ENCODE measurements at regions not wholly inside any gene's neighbourhood (a gene's known extent, or its start where the extent isn't known, plus 50 kb on each side); places are given as distances from the start of the nearest gene placed in this dataset.

DNA sequence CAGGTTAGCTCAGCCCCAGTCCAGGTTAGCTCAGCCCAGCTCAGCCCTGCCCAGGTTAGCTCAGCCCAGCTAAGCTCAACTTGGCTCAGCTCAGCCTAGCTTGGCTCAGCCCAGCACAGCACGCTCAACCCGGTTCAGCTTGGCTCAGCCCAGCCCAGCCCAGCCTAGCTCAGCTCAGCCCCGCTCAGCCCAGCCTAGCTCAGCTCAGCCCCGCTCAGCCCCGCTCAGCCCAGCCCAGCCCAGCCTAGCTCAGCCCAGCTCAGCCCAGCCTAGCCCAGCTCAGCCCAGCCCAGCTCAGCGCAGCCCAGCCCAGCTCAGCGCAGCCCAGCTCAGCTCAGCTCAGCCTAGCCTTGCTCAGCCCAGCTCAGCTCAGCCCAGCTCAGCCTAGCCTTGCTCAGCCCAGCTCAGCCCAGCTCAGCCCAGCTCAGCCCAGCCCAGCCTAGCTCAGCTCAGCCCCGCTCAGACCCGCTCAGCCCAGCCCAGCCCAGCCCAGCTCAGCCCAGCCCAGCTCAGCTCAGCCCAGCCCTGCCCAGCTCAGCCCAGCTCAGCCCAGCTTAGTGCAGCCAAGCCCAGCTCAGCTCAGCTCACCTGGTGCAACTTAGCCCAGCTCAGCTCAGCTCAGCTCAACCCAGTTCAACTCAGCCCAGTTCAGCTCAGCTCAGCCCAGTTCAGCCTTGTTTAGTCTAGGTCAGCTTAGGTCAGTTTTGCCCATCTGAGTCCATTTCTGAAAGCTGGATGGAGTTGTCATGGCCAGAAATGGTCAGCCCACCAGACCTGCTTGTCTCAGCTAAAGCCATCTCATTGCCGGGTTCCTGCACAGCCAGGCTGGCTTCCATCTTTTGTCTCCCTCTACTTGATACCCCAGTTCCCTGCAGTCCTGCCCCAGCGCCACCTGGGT, 333.6 kb downstream of the TMEM121 start:
- H3K27me3 Mint-ChIP-seq (ENCODE audit: low read depth in 2 of 2): peaks cover 35 to 38% of the 10 kb centered on the region in 2 donors
- DNase-seq (peak; percentile 14 to 61), ATAC-seq (peak in 2 of 3 donors; percentile 9 to 35)
- no peaks in the 10 kb centered on the region for H3K9me3 Mint-ChIP-seq
- Histone ChIP-seq H3K4me3 (ENCODE audit: low read length) (peak overlapping the region; percentile 51), H3K27me3 (ENCODE audit: control insufficient read depth, insufficient read depth, low read length) (peaks cover 2% of the 10 kb centered on the region), H3K36me3 (ENCODE audit: control insufficient read depth, insufficient read depth, low read length) (peaks cover 2% of the 10 kb centered on the region), H3K9me3 (ENCODE audit: control insufficient read depth, insufficient read depth, low read length) (no peaks in the 10 kb centered on the region), H3K27ac (ENCODE audit: low read length) (peak overlapping the region; percentile 72), H3K4me1 (ENCODE audit: control insufficient read depth, insufficient read depth, low read length) (peaks cover 75% of the 10 kb centered on the region)
- H3K4me1 Mint-ChIP-seq: peaks cover 21 to 25% of the 10 kb centered on the region in 2 donors
- WGBS (ENCODE audit: insufficient coverage): 47% methylated on average over 11 of the region's 11 CpGs
- H3K27ac Mint-ChIP-seq: no peak overlapping the region
- TF ChIP-seq, protein P1, sequence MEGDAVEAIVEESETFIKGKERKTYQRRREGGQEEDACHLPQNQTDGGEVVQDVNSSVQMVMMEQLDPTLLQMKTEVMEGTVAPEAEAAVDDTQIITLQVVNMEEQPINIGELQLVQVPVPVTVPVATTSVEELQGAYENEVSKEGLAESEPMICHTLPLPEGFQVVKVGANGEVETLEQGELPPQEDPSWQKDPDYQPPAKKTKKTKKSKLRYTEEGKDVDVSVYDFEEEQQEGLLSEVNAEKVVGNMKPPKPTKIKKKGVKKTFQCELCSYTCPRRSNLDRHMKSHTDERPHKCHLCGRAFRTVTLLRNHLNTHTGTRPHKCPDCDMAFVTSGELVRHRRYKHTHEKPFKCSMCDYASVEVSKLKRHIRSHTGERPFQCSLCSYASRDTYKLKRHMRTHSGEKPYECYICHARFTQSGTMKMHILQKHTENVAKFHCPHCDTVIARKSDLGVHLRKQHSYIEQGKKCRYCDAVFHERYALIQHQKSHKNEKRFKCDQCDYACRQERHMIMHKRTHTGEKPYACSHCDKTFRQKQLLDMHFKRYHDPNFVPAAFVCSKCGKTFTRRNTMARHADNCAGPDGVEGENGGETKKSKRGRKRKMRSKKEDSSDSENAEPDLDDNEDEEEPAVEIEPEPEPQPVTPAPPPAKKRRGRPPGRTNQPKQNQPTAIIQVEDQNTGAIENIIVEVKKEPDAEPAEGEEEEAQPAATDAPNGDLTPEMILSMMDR (IDR thresholded peaks at IDR 0.05): no peak
- intact Hi-C loops (cut with micrococcal nuclease): no loop called here
- no peak overlapping the region for H3K4me3 Mint-ChIP-seq
- H3K36me3 Mint-ChIP-seq: no peaks in the 10 kb centered on the region

DNA sequence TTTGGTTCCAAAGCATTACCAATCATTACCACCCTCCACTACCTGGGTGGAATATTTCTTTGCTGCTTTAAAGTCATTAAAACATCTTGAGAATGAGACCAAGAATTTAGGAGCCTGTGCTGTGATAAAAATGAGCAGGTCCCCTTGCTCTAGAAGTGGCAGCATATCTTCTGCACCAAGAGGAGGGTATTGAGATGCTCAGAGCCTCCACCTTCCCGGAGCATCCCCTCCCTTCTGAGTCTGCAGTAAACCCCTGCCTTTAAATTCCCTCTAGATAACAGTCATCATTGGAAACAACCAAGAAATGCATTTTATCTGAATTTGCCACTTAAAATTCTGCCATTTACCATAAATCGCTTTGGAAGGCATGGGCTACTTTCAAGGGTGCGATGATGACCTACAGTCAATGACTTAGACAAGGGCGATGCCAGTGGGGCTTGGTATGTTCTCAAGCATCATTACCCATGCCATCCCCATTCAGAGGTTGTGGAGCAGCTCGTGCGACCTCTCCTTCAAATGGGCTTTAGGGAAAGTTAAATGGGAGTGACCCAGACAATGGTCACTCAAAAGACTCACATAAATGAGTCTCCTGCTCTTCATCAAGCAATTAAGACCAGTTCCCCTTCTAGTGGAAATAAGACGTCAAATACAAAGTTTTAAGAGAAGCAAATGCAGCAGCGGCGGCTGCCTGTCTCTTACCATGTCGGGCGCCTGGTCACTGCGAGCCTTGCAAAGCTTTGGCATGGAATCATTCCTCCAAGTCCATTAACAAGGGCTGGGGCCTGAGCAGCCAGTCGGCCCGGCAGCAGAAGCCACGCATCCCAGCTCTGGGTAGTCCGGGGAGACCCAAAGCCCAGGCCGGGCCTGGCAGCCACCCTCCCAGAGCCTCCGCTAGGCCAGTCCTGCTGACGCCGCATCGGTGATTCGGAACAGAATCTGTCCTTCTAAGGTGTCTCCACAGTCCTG, 334.5 kb downstream of the TMEM121 start:
- H3K9me3 Mint-ChIP-seq: no peaks in the 10 kb centered on the region
- TF ChIP-seq, protein P1 (IDR thresholded peaks at IDR 0.05): no peak
- H3K27ac ChIP-seq (ENCODE audit: low read length): peak overlapping the region; percentile 72
- DNase-seq (peak in 1 of 2 donors; percentile 2), ATAC-seq (no peak)
- H3K27me3 Mint-ChIP-seq (ENCODE audit: low read depth in 2 of 2): peaks cover 38% of the 10 kb centered on the region in 2 donors
- no peak overlapping the region for H3K4me3 Mint-ChIP-seq
- no peak overlapping the region for H3K27ac Mint-ChIP-seq
- H3K4me1 ChIP-seq (ENCODE audit: control insufficient read depth, insufficient read depth, low read length): peaks cover 66% of the 10 kb centered on the region
- no peaks in the 10 kb centered on the region for H3K36me3 Mint-ChIP-seq
- H3K9me3 ChIP-seq (ENCODE audit: control insufficient read depth, insufficient read depth, low read length): no peaks in the 10 kb centered on the region
- 34% methylated on average over 20 of the region's 22 CpGs for WGBS (ENCODE audit: insufficient coverage)
- peaks cover 2% of the 10 kb centered on the region for H3K36me3 ChIP-seq (ENCODE audit: control insufficient read depth, insufficient read depth, low read length)
- intact Hi-C loops (cut with micrococcal nuclease): no loop called here
- peaks cover 21 to 25% of the 10 kb centered on the region in 2 donors for H3K4me1 Mint-ChIP-seq
- peaks cover 2% of the 10 kb centered on the region for H3K27me3 ChIP-seq (ENCODE audit: control insufficient read depth, insufficient read depth, low read length)
- peak overlapping the region; percentile 51 for H3K4me3 ChIP-seq (ENCODE audit: low read length)

DNA sequence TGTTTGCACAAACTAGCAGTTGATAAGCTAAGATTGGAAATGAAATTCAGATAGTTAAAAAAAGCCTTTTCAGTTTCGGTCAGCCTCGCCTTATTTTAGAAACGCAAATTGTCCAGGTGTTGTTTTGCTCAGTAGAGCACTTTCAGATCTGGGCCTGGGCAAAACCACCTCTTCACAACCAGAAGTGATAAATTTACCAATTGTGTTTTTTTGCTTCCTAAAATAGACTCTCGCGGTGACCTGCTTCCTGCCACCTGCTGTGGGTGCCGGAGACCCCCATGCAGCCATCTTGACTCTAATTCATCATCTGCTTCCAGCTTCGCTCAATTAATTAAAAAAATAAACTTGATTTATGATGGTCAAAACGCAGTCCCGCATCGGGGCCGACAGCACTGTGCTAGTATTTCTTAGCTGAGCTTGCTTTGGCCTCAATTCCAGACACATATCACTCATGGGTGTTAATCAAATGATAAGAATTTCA, 335.6 kb downstream of the TMEM121 start:
- Mint-ChIP-seq H3K36me3 (no peaks in the 10 kb centered on the region), H3K27me3 (ENCODE audit: low read depth in 2 of 2) (peaks cover 38 to 43% of the 10 kb centered on the region in 2 donors), H3K9me3 (no peaks in the 10 kb centered on the region), H3K27ac (no peak overlapping the region), H3K4me1 (peaks cover 21 to 25% of the 10 kb centered on the region in 2 donors), H3K4me3 (peak overlapping the region; percentile 50)
- H3K36me3 ChIP-seq (ENCODE audit: control insufficient read depth, insufficient read depth, low read length): peaks cover 2% of the 10 kb centered on the region
- TF ChIP-seq, protein P1 (IDR thresholded peaks at IDR 0.05): no peak
- H3K9me3 ChIP-seq (ENCODE audit: control insufficient read depth, insufficient read depth, low read length): no peaks in the 10 kb centered on the region
- DNase-seq (peak; percentile 13 to 47), ATAC-seq (peak in 2 of 3 donors; percentile 31 to 57)
- 1% methylated on average over 11 of the region's 11 CpGs for WGBS (ENCODE audit: insufficient coverage)
- intact Hi-C loops (cut with micrococcal nuclease): no loop called here
- H3K4me1 ChIP-seq (ENCODE audit: control insufficient read depth, insufficient read depth, low read length): peaks cover 54% of the 10 kb centered on the region
- peaks cover 2% of the 10 kb centered on the region for H3K27me3 ChIP-seq (ENCODE audit: control insufficient read depth, insufficient read depth, low read length)
- peak overlapping the region; percentile 84 for H3K27ac ChIP-seq (ENCODE audit: low read length)
- peak overlapping the region; percentile 51 for H3K4me3 ChIP-seq (ENCODE audit: low read length)

Data from natural killer cell (primary cell).